ENCODE measurements at regions not wholly inside any gene's neighbourhood (a gene's known extent, or its start where the extent isn't known, plus 50 kb on each side); places are given as distances from the start of the nearest gene placed in this dataset.
"Not testable (repeated sequence)": the region's sequence is repeated elsewhere in the genome, so short reads cannot be mapped to it uniquely, and the experiment has no call there.

DNA sequence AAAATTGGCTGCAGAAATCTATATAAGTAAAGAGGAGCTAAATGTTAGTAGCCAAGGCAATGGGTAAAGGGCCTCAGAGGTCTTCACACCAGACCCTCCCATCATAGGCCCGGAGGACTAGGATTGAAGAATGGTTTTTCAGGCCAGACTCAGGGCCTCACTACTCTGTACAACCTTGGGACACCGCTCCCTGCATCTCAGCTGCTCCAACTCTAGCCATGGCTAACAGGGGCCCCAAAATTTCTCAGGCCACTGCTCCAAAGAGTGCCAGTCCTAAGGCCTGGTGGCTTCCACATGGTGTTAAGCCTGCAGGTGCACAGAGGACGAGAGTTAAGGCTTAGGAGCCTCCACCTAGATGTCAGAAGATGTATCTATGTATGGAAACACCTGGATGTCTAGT lies 155.5 kb upstream of the MGAT4C start:
- no peak for DNase-seq (ENCODE audit: low spot score)

DNA sequence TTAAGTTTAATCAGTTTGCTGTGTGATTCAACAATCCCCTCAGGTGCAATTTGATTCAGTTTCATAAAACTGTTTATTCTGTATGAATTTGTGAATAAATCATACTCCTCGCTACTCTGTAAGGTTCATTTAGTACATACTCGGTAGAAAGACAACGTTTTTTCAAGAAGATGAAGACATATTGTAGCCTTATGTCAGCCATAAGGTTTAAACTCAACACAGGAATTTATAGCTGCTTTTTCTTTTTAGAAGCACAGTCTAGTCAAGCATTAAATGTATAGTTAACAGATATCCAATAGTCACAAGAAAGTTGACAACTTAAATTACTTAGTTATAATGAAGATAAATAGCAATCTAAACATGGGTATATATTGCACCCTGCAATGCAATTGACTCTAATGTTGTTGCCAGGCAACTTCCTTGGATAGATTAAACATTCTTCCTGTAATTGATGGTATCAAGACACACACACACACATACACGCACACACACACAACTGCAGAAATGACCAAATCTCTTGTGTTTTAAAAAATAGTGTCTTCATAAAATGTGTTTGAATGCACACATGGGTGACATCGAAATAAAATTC lies 151.5 kb upstream of the MGAT4C start:
- no peak for DNase-seq (ENCODE audit: low spot score)

DNA sequence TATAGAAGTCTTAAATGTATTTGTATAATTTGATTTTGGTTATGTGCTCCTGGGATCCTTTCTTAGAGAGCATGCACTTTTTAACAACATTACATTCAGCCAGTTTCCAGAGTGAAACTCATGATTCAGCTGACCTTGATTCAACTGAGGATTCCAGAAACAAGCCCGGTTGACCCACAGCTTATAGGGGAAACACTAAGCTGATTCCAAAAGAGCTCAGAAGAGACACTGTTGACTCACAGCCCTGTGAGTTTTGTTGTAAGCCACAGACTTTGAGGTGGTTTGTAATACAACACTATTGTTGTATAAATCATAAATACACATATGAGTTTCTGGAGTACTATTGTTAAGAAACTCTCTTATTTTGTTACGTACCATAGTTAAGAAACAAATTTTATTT lies 133.8 kb upstream of the MGAT4C start:
- no peak for DNase-seq (ENCODE audit: low spot score)

DNA sequence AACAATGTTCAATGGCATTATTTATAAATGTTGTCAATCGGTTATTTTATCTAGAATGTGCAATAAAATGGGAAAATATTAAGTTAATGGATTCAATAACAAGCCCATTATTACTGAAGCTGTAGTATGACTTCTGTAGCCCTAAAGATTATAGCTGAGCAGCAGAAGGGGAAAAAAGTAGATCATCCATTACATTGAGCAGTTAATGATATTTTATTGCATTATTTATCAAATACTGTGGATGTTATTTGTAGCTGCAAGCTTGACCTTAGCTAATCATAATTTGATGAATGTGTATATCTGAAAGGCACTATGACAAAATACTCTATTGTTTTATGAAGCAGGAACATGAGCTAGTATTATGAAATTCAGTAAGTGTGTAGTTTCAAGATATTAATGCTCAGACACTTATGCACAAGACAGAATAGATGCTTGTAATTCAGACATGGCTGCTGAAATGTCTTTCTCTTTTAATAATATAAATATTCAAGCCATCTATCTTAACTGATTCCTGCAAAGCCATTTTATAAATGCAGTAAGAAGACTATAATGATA lies 131.5 kb upstream of the MGAT4C start:
- no peak for DNase-seq (ENCODE audit: low spot score)

DNA sequence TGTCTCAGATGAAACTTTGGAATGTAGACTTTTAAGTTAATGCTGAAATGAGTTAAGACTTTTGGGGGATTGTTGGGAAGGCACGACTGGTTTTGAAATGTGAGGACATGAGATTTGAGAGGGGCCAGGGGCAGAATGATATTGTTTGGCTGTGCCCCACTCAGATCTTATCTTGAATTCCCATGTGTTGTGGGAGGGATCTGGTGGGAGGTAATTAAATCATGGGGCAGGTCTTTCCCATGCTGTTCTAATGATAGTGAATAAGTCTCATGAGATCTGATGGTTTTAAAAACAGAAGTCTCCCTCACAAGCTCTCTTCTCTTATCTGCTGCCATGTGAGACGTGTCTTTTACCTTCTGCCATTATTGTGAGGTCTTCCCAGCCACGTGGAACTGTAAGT lies 127.6 kb upstream of the MGAT4C start:
- DNase-seq (ENCODE audit: low spot score): not testable (repeated sequence)

DNA sequence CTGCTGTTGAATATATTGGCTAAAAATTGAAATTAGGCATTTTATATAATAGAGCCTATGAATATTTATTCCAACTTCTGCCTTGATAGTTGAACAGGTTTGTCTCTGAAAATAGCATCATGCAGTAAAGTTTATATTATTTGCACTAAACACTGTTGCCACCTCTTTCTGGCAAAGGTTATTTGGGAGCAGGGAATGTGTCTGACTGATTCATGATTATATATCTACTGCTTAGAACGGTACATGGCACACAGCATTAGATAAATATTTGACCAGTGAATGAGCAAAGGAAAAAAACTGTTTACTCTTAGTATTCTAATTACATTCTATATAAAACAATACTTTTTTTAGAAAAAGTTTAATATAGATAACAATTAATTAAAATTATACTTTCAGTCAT lies 123.1 kb upstream of the MGAT4C start:
- no peak for DNase-seq (ENCODE audit: low spot score)

DNA sequence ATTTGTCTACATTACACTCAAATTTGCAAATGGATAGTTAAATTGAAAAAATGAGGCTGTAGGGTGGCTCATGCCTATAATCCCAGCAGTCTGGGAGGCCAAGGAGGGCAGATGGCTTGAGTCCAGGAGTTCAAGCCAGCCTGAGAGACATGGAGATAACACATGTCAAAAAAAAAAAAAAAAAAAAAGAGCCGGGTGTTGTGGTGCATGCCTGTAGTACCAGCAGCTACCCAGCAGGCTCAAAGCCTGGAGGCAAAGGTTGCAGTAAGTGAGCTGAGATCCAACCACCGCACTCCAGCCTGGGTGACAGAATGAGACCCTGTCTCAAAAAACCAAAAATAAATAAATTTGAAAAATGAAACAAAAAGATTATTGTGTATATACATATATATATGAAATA lies 119.9 kb upstream of the MGAT4C start:
- DNase-seq (ENCODE audit: low spot score): no peak

DNA sequence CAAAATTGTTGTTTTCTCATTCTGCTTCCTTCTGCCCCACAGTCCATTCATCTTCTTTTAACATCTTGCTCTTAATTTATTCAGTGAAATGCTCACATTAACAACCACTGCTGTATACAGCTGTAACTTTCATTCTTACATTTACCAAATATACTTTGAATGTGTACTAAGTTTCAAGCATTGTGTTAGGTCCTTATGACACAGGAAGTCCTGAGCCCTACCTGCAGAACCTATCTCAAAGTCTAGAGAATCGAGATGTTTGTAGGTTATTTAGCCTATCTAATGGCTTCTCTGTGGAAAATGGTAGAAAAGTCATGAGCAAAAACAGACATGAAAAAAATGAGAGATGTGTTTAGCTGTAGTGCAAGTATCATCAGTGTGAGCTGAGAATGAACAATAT lies 117.6 kb upstream of the MGAT4C start:
- no peak for DNase-seq (ENCODE audit: low spot score)

DNA sequence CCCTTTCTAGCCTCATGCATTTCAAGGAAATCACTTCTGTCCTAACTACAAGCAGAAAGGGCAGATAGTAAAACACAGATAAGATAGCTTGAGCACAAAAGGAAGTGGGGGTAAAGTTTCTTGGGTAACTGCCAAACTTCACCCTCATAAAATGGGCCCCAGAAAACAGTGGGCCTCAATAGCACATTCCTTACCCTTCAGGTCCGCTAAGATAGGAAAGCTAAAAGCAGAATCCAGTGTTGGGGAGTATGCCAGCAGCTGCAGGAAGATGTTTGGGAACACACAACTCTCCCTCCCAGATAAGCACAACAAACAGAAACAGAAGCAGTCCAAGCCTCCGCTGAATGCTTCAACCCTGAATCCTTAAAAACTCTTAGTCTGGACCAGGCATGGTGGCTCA lies 110.9 kb upstream of the MGAT4C start:
- DNase-seq (ENCODE audit: low spot score): no peak

DNA sequence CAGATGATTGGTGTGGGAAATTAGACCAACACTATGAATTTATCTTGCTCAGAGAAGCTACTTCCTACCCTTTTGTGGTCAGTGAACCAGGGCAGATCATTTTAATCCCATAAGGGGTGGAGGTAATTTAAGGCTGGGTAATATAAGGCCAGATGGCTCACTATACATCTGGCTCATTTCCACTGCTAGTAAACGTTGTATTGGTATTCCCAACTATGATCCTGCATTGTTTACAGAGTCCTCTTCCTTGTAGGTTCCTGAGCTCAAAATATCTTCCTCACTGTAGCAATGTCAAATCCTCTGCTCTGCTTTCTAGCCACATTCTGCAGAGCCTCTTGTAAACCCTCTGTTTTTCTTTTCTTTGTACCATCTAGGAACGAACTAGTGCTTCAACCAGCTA lies 93.0 kb upstream of the MGAT4C start:
- no peak for DNase-seq (ENCODE audit: low spot score)

DNA sequence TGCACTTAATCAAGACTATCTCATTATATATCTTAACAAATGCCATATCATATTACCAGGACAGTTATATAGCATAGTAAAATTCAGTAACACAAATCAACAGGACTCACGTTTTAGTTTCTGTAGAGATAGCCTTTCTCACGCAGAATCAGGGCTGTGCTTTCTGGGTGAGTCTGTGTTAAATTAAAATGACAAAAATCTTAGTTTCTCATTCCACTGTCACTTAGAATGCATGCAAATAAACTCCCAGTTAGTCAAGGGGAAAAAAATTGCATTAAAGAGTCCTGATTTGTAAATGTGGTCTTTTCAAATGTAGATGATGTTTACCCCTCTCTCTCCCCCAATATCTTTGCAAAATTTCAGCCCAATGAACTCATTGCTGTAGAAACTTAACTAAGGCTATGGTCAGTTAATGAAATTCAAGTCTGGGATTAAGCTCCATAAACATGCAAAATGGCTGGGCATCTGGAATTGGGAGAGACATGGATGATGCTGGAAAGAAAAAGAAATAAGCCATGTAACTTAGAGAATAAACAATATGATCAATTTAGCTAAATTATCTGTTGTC lies 77.8 kb upstream of the MGAT4C start:
- DNase-seq (ENCODE audit: low spot score): no peak

DNA sequence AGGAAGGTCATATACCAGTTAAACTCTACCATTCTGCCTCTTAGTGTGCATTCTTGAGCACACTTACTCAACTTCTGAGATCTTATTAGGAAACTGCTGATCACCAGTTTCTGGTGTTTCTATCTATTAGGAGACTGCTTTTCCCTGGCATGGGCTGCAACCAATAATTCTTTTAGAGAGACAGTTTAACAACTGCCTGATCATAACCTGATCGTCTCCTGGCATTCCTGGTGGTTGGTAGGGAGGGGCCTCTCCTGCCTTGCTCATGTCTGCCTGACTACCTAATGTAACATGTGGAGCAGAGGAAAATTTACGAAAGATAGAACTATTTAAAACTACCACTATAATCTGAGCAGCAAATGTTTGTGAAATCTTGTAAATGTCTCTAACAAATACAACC lies 75.3 kb upstream of the MGAT4C start:
- DNase-seq (ENCODE audit: low spot score): no peak

DNA sequence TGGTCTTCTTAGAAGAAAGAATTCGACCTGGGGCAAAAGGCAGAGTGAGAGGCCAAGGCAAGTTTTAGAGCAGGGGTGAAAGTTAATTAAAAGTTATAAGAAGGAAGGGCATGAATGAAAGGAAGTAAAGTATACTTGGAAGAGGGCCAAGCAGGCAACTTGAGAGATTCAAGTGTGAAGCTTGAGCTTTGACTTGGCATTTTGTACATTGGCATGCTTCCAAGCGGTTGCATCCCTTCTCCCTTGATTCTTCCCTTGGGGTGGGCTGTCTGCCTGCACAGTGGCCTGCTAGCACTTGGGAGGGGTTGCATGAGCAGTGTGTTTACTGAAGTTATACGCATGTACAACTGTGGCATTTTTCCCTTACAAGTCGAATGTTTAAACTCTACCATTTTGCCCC lies 74.8 kb upstream of the MGAT4C start:
- no peak for DNase-seq (ENCODE audit: low spot score)

DNA sequence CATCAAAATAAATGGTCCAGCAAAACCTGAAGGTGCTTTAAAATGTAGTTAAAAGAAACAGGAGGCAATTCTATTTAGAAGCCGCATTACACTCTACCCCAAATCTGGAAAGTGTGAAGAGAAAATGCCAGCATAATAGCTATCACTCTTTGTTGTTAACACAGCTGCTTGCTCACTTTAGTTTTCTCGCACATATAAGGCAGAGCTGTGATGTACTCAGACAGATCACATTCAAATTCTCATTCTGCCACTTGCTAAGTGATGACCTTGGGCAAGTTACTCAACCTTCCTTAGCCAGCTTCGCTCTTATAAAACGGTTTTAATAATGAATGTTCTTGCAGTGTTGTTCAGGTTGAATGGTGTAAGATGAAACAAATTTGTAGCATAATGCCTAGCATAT lies 56.0 kb upstream of the MGAT4C start:
- no peak for DNase-seq (ENCODE audit: low spot score)
